ENCODE measurements at regions not wholly inside any gene's neighbourhood (a gene's known extent, or its start where the extent isn't known, plus 50 kb on each side); places are given as distances from the start of the nearest gene placed in this dataset.

GRCh38 chr1:110798691-110799256 lies 74.2 kb upstream of the CD53 start:
- no peak for TF ChIP-seq YY1 (IDR thresholded peaks at IDR 0.05; ENCODE audit: insufficient read depth, insufficient read length)
- no peak for TF ChIP-seq ZNF274 (IDR thresholded peaks at IDR 0.05; ENCODE audit: low read depth, low read length)

Measured in NT2/D1 (cell line).